NB4 (cell line): ENCODE measurements at regions not wholly inside any gene's neighbourhood (a gene's known extent, or its start where the extent isn't known, plus 50 kb on each side); places are given as distances from the start of the nearest gene placed in this dataset.

Experiments used
- POLR2A ChIP-seq: IDR thresholded peaks from 2 replicates; pipeline ENCODE4 v1.6.1; 2011; ENCODE audit warnings: mild to moderate bottlenecking; ENCODE audit not compliant: insufficient read length; ENCODE audit errors: extremely low read depth
- TF ChIP-seq, protein P1 (sequence below): IDR thresholded peaks from one replicate; pipeline ENCODE4 v1.5.1; 2012; ENCODE audit warnings: low read depth, low read length

DNA sequence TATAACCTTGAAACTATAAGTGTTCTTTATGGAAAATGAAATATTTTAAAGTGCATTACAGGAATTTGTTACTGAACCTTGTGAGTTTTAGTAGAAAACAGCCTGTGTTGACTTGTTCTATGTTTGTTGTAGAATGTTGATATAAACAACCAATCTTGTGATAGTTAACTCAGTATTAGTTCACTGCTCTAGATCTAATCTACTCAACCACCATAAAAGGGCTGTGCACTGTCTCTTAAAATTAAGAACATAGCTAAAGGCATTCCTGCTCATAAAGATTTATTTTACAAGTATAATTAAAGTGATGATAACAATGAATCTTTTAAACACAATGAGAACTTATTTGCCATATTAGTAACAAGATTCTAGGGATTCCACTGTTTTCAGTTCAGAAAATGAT lies 110.5 kb upstream of the KLF7 start:
- TF ChIP-seq POLR2A, result no peak
- TF ChIP-seq, protein P1, sequence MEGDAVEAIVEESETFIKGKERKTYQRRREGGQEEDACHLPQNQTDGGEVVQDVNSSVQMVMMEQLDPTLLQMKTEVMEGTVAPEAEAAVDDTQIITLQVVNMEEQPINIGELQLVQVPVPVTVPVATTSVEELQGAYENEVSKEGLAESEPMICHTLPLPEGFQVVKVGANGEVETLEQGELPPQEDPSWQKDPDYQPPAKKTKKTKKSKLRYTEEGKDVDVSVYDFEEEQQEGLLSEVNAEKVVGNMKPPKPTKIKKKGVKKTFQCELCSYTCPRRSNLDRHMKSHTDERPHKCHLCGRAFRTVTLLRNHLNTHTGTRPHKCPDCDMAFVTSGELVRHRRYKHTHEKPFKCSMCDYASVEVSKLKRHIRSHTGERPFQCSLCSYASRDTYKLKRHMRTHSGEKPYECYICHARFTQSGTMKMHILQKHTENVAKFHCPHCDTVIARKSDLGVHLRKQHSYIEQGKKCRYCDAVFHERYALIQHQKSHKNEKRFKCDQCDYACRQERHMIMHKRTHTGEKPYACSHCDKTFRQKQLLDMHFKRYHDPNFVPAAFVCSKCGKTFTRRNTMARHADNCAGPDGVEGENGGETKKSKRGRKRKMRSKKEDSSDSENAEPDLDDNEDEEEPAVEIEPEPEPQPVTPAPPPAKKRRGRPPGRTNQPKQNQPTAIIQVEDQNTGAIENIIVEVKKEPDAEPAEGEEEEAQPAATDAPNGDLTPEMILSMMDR, result no peak
